ENCODE measurements at regions not wholly inside any gene's neighbourhood (a gene's known extent, or its start where the extent isn't known, plus 50 kb on each side); places are given as distances from the start of the nearest gene placed in this dataset.

DNA sequence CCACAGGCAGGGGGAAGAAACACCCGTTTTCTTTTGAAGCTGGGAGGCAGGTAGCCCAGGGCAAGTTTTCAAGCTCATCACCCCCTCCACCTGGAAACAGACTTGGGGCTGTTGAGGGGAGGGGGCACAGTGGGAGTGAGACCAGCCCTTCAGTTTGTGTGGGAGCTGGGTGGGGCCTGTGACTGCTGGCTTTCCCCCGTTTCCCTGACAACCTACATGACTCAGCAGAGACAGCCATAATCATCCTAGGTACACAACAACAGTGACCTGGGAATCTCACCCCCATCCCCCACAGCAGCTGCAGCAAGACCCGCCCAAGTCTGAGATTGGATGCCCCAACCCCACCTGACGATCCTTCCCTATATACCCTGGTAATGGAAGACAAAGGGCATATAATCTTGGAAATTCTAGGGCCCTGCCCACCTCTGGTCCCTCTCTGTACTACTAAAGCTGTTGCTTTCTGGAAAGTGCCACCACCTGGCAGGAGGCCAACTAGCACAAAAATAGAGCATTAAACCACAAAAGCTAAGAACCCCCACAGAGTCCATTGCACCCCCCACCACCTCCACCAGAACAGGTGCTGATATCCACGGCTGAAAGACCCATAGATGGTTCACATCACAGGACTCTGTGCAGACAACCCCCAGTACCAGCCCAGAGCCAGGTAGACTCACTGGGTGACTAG is 422.2 kb upstream of the SGO1 start:
- TF ChIP-seq STAT6 (CRISPR knock-in tag; conservative IDR thresholded peaks at IDR 0.05; ENCODE audit: low read depth) (no peak), ATF2 (CRISPR knock-in tag; IDR thresholded peaks at IDR 0.05; ENCODE audit: borderline replicate concordance, low read depth) (no peak), JUN (CRISPR knock-in tag; IDR thresholded peaks at IDR 0.05) (no peak)
- TF ChIP-seq, protein P1, sequence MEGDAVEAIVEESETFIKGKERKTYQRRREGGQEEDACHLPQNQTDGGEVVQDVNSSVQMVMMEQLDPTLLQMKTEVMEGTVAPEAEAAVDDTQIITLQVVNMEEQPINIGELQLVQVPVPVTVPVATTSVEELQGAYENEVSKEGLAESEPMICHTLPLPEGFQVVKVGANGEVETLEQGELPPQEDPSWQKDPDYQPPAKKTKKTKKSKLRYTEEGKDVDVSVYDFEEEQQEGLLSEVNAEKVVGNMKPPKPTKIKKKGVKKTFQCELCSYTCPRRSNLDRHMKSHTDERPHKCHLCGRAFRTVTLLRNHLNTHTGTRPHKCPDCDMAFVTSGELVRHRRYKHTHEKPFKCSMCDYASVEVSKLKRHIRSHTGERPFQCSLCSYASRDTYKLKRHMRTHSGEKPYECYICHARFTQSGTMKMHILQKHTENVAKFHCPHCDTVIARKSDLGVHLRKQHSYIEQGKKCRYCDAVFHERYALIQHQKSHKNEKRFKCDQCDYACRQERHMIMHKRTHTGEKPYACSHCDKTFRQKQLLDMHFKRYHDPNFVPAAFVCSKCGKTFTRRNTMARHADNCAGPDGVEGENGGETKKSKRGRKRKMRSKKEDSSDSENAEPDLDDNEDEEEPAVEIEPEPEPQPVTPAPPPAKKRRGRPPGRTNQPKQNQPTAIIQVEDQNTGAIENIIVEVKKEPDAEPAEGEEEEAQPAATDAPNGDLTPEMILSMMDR (IDR thresholded peaks at IDR 0.05): no peak
- TF ChIP-seq, protein P2, sequence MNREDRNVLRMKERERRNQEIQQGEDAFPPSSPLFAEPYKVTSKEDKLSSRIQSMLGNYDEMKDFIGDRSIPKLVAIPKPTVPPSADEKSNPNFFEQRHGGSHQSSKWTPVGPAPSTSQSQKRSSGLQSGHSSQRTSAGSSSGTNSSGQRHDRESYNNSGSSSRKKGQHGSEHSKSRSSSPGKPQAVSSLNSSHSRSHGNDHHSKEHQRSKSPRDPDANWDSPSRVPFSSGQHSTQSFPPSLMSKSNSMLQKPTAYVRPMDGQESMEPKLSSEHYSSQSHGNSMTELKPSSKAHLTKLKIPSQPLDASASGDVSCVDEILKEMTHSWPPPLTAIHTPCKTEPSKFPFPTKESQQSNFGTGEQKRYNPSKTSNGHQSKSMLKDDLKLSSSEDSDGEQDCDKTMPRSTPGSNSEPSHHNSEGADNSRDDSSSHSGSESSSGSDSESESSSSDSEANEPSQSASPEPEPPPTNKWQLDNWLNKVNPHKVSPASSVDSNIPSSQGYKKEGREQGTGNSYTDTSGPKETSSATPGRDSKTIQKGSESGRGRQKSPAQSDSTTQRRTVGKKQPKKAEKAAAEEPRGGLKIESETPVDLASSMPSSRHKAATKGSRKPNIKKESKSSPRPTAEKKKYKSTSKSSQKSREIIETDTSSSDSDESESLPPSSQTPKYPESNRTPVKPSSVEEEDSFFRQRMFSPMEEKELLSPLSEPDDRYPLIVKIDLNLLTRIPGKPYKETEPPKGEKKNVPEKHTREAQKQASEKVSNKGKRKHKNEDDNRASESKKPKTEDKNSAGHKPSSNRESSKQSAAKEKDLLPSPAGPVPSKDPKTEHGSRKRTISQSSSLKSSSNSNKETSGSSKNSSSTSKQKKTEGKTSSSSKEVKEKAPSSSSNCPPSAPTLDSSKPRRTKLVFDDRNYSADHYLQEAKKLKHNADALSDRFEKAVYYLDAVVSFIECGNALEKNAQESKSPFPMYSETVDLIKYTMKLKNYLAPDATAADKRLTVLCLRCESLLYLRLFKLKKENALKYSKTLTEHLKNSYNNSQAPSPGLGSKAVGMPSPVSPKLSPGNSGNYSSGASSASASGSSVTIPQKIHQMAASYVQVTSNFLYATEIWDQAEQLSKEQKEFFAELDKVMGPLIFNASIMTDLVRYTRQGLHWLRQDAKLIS (CRISPR knock-in tag; IDR thresholded peaks at IDR 0.05; ENCODE audit: borderline replicate concordance): no peak
- TF ChIP-seq, protein P3, sequence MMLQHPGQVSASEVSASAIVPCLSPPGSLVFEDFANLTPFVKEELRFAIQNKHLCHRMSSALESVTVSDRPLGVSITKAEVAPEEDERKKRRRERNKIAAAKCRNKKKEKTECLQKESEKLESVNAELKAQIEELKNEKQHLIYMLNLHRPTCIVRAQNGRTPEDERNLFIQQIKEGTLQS (CRISPR knock-in tag; conservative IDR thresholded peaks at IDR 0.05): no peak
